HG03103 (cell line): ENCODE measurements at regions not wholly inside any gene's neighbourhood (a gene's known extent, or its start where the extent isn't known, plus 50 kb on each side); places are given as distances from the start of the nearest gene placed in this dataset.
"Not testable (repeated sequence)": the region's sequence is repeated elsewhere in the genome, so short reads cannot be mapped to it uniquely, and the experiment has no call there.

Experiments used
- ATAC-seq: cut with Tn5 transposase; IDR thresholded peaks from one replicate; pipeline ENCODE4 v1.9.1; 2021; ENCODE audit warnings: low read depth; ENCODE audit not compliant: unreplicated experiment

GRCh38 chr4:79666875-79667274 is 258.8 kb upstream of the GK2 start:
- no peak for ATAC-seq

DNA sequence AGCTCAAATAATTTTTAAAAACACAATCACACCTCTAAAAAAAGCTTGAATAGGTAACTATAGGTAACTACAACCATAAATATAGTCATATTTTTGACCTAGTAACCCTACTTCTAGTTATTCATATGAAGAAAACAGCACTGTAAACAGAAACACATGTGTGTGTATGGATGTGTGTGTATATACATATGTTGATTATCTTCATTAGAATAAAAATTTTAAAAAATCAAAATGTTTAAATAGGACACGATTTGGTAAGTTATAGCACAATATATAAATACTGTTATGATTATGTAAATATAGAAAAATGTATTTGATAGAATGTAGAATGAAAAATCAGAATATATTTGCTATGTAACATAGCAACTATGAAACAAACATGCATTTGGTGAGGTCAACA is 258.1 kb upstream of the GK2 start:
- no peak for ATAC-seq

DNA sequence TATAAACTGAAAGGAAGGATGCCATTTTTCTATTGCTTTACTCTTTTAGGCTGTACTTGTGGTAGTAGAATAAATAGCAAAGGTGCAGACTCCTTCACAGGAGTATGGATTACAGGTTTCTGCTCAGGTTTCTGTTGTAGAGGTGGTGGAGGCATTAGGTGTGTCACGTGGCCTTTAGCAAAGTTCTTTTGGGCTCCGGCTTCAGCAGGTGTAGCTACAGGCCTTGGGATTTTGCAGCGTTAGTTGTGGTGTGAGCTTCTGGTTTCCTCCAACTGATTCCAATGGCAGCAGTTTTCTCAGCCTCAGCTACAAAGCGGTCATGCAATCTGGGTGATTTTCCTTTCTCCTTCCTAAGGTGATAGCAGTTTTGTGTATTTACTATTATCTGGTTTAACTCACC is 255.8 kb upstream of the GK2 start:
- no peak for ATAC-seq

GRCh38 chr4:79663141-79663540 is 255.1 kb upstream of the GK2 start:
- no peak for ATAC-seq

DNA sequence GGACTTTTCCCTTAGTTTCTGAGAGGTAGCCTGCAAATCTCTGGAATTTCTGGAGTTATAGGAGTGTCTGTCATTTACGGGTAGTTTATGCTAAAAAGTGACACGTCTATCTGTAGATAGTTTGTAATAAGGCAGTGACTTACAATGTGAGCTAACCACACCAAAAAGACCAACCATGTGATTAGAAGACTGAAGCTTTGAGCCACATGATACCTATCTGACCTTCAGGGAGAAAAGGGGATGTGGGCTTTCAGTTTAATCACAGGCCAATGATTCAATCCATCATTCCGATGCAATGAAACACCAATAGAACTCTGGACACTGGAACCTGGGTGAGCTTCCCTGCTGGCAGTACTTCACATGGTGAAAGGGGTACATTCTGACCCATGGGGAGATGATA is 254.6 kb upstream of the GK2 start:
- ATAC-seq, result no peak

- no peak for ATAC-seq
Measured at GRCh38 chr4:79661196-79661595, 253.2 kb upstream of the GK2 start.

GRCh38 chr4:79659308-79659870 is 251.4 kb upstream of the GK2 start:
- not testable (repeated sequence) for ATAC-seq

DNA sequence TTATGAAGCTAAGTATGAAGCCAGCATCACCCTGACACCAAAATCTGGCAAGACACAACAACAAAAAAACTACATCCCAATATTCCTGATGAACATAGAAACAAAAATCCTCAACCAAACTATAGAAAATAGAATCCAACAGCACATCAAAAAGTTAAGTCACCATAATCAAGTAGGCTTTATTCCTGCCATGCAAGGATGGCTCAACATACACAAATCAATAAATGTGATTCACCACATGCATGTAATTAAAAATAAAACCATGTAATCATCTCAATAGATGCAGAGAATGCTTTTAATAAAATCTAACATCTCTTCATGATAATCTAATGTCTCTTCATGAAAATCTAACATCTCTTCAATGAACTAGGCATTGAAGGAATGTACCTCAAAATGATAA is 249.4 kb upstream of the GK2 start:
- ATAC-seq, result no peak

DNA sequence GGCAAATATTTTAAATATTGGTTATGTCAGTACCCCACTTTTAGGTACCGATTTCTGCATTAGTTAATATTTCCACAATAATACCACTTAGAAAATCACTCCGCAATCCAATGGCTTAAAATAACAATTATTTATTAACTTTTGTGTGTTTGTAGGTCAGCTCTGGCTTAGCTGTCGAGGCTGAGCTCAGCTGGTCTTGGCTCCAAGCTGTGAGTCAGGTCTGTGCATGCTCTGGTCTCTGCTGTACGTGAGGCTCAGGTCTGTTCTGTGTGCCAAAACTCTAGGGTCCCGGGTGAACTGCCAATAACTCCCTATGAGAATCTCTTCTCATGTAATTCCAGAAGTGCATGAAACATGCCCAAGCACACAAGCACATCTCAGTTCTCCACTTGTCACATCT is 245.8 kb upstream of the GK2 start:
- ATAC-seq, result no peak

GRCh38 chr4:79652738-79653137 is 244.7 kb upstream of the GK2 start:
- ATAC-seq, result no peak

GRCh38 chr4:79652232-79652631 is 244.2 kb upstream of the GK2 start:
- no peak for ATAC-seq

GRCh38 chr4:79651456-79651855 is 243.4 kb upstream of the GK2 start:
- ATAC-seq, result no peak

DNA sequence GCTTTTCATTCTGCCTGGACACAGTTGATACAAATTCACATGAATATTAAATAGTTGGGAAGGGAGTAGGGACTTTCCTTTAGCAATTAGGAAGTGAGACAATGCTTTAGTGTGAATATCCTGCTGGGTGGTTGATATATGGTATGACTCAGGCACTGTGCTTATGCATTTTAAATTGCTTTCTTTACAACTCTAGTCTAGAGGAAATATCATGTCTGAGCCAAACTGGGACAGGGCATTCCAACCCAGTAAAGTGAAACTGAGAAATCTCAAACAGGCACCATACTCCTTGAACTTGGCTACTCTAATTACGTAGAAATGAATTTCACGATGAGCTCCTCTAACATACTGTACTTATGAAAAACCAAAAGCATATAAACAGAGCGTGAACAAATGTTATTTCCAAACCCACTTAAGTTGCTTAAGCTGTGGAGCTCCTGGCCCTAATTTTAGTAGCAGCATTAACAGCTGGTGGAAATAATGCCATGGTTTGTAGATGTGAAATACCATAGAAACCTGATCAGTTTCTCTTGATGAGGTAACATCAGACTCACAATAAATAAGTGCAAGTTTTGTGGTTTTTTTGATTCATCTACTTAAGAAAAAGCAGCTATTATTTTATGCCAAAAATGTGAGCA is 242.9 kb upstream of the GK2 start:
- ATAC-seq, result no peak

GRCh38 chr4:79650217-79650616 is 242.2 kb upstream of the GK2 start:
- ATAC-seq, result no peak

GRCh38 chr4:79645942-79646341 is 237.9 kb upstream of the GK2 start:
- no peak for ATAC-seq

GRCh38 chr4:79638735-79639134 is 230.7 kb upstream of the GK2 start:
- ATAC-seq, result no peak

DNA sequence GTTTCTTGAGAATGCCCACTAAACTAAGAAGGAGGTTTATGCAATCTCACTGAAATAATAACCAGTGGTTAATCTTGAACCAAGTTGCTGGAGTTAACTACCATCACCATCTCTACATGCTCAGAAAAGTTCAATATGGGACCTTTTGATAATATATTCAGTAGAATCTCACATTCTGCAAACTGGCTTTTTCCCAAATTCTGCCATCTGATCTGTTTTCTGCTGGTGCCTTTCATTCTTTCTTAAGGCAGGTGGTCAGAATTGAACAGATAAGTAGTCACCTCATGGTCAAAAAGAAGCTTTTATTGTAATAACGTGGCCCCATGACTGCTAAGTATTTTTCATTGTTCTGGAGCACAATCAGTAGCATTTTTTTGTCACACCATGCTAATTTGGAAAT is 229.0 kb upstream of the GK2 start:
- no peak for ATAC-seq

DNA sequence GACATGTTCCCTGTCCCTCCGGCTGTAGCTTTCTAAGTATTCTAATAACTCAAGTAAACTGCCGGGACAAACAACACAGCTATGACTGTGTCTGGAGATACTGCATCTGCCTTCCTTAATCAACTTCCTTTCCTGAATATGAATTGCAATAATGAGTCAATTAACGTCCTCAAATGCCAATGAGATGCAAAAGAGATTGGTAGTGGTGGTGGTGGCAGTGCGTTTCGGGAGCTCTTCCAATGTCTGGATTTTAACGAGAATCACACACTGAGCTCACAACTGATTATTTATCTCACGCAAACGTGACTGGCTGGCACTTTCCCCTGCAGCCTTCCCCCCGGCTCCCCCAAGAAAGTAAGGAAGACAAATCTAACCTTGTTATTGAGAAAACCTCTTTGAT is 226.1 kb upstream of the GK2 start:
- ATAC-seq, result no peak

- no peak for ATAC-seq
Measured at GRCh38 chr4:79632114-79632513, 224.1 kb upstream of the GK2 start.

DNA sequence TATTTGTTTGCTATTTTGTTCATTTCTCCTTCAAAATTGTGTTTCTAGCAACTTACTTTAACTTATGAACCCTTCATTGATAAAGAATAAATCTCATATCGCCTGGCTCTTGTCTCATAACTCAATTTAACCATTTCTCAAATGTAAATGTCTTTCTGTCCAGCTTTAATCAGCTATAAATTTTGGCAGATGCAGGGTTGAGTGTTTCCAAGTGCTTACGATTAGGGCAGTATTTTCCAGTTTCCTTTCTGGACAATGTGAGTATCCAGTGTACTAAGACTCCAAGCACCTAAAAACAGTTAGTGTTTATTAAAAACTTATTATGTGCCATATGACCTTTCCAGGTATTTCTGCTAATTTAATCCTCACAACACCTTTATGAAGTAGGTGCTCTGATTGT is 218.6 kb upstream of the GK2 start:
- no peak for ATAC-seq

GRCh38 chr4:79626101-79626500 is 218.1 kb upstream of the GK2 start:
- no peak for ATAC-seq

GRCh38 chr4:79625361-79625760 is 217.3 kb upstream of the GK2 start:
- no peak for ATAC-seq
